AG04449 (cell line): ENCODE measurements at regions not wholly inside any gene's neighbourhood (a gene's known extent, or its start where the extent isn't known, plus 50 kb on each side); places are given as distances from the start of the nearest gene placed in this dataset.

Source experiments
- CTCF ChIA-PET: fragments of 350-600 bp; formaldehyde crosslinking; extraction: SDS; loops from one replicate; lab custom pipeline; 2021; ENCODE audit warnings: antibody characterized with exemption; lab: Yijun Ruan, JAX
- POLR2A ChIA-PET: fragments of 400-600, 350-600 bp; formaldehyde crosslinking; extraction: SDS; loops from one replicate; lab custom pipeline; 2020; ENCODE audit warnings: antibody characterized with exemption, inconsistent platforms; lab: Yijun Ruan, JAX
- DNase-seq: peaks from one replicate; pipeline ENCODE4 v3.0.0-alpha.2; 2010; ENCODE audit warnings: low read depth, low spot score
- H3K4me3 ChIP-seq: 2 replicates; pipeline ENCODE4 v1.5.1; 2011; ENCODE audit warnings: low read depth, mild to moderate bottlenecking, control low read depth, low read length
- CTCF ChIP-seq: IDR thresholded peaks from one replicate; pipeline ENCODE4 v1.5.1; 2011; ENCODE audit warnings: mild to moderate bottlenecking, moderate library complexity, low read length, control low read depth, inconsistent platforms; ENCODE audit not compliant: insufficient read depth; ENCODE audit errors: missing control alignments

GRCh38 chr6:25054469-25054868 is 118.7 kb upstream of the RIPOR2 start:
- ChIA-PET CTCF (interaction anchor here (0.8 to 3.6 kb wide), 9 partner anchors 8 to 198 kb away, joined by 3 to 18 read pairs (median 4); no protein-coding TSS in a partner anchor), POLR2A (interaction anchor here (0.7 to 1.0 kb wide), 2 partner anchors 20 to 118 kb away, joined by 3 to 4 read pairs; no protein-coding TSS in a partner anchor)
- no peak for TF ChIP-seq CTCF
- H3K4me3 ChIP-seq = no peak overlapping the region
- DNase-seq = no peak

DNA sequence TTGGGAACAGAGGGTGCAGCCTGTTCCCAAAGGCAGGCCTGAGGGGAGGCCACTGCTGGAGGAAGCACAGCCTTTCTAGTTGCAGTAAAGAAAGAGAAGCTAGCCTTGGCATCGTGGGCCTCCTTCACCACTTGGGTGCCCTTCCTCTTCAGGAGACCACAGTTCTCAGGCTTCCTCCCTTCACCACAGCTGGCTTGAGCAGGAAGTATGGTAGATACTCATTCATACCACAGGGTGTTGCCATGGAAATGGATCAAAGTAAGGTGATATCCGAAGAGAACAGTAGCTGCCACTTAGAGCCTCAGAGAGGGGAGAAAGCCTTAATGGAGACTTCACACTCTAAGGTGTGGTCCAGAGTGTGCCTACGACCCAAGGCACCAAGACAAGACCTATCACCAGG is 120.4 kb upstream of the RIPOR2 start:
- no peak overlapping the region for H3K4me3 ChIP-seq
- POLR2A ChIA-PET = no interaction called here
- no peak for TF ChIP-seq CTCF
- CTCF ChIA-PET = no interaction called here
- DNase-seq = no peak

- ChIA-PET POLR2A (no interaction called here), CTCF (no interaction called here)
- TF ChIP-seq CTCF = no peak
- DNase-seq = no peak
- no peak overlapping the region for H3K4me3 ChIP-seq
Observed at GRCh38 chr6:25057111-25057905, 121.5 kb upstream of the RIPOR2 start.

GRCh38 chr6:25058441-25058840 is 122.7 kb upstream of the RIPOR2 start:
- ChIA-PET CTCF (no interaction called here), POLR2A (no interaction called here)
- DNase-seq = no peak
- no peak overlapping the region for H3K4me3 ChIP-seq
- TF ChIP-seq CTCF = no peak

GRCh38 chr6:25058941-25059340 is 123.2 kb upstream of the RIPOR2 start:
- DNase-seq = no peak
- no peak overlapping the region for H3K4me3 ChIP-seq
- POLR2A ChIA-PET = no interaction called here
- CTCF ChIA-PET = no interaction called here
- no peak for TF ChIP-seq CTCF

GRCh38 chr6:25060522-25060921 is 124.8 kb upstream of the RIPOR2 start:
- H3K4me3 ChIP-seq = no peak overlapping the region
- ChIA-PET CTCF (interaction anchor here (0.6 to 3.3 kb wide), 3 partner anchors 10 to 210 kb away, joined by 3 to 26 read pairs (median 3); no protein-coding TSS in a partner anchor), POLR2A (no interaction called here)
- no peak for TF ChIP-seq CTCF
- DNase-seq = no peak
